HL-60 (cell line): ENCODE measurements at regions not wholly inside any gene's neighbourhood (a gene's known extent, or its start where the extent isn't known, plus 50 kb on each side); places are given as distances from the start of the nearest gene placed in this dataset.

Experiments used
- CTCF ChIP-seq: IDR thresholded peaks from one replicate; pipeline ENCODE4 v1.5.1; 2011; ENCODE audit warnings: low read length, control low read depth, inconsistent platforms; ENCODE audit not compliant: insufficient read depth
- GABPA ChIP-seq: IDR thresholded peaks from 2 replicates; pipeline ENCODE4 v1.6.1; 2012; ENCODE audit warnings: low read depth
- POLR2AphosphoS5 ChIP-seq: IDR thresholded peaks from 2 replicates; pipeline ENCODE4 v1.6.1; 2012; ENCODE audit warnings: low read depth
- REST ChIP-seq: IDR thresholded peaks from 2 replicates; pipeline ENCODE4 v1.6.1; 2012; ENCODE audit warnings: low read depth; ENCODE audit not compliant: insufficient replicate concordance
- SPI1 ChIP-seq: IDR thresholded peaks from 2 replicates; pipeline ENCODE4 v1.6.1; 2012; ENCODE audit warnings: low read depth, mild to moderate bottlenecking, borderline replicate concordance

GRCh38 chr4:119955256-119955655 lies 111.4 kb downstream of the MAD2L1 start:
- TF ChIP-seq CTCF (no peak), POLR2AphosphoS5 (no peak), REST (no peak), SPI1 (no peak), GABPA (no peak)
